K562 (cell line): ENCODE measurements at regions not wholly inside any gene's neighbourhood (a gene's known extent, or its start where the extent isn't known, plus 50 kb on each side); places are given as distances from the start of the nearest gene placed in this dataset.
"Not testable (repeated sequence)": the region's sequence is repeated elsewhere in the genome, so short reads cannot be mapped to it uniquely, and the experiment has no call there.

Experiments
- ATAC-seq: fragments of 200-7000 bp; cut with Tn5 transposase; 3 replicates; pipeline ENCODE4 v1.9.1; 2020; ENCODE audit warnings: moderate library complexity
- BruUV-seq: library from RNA; stranded (reverse); fragments of 400-500 nt; replicated peaks from 2 replicates; lab custom pipeline; 2021; lab: Mats Ljungman, UMichigan
- CTCF ChIA-PET: fragments of 300-600 bp; formaldehyde crosslinking; extraction: SDS; loops from one replicate; lab custom pipeline; 2021; ENCODE audit warnings: low intra/inter-chr PET ratio; lab: Yijun Ruan, JAX
- POLR2A ChIA-PET: fragments of 300-600, 350-650 bp; sonication (Branson Sonifier 250); formaldehyde crosslinking; extraction: SDS; loops from one replicate; lab custom pipeline; 2021; ENCODE audit warnings: antibody characterized with exemption, inconsistent platforms; lab: Yijun Ruan, JAX
- DNase-seq, 4 experiments: peaks; one replicate each; pipeline versions ENCODE4 v3.0.0 to v3.0.0-alpha.2; 2011 to 2018; ENCODE audit warnings: low spot score in 3 of 4, mixed read lengths in 3 of 4; ENCODE audit errors: extremely low read depth in 1 of 4
- FAIRE-seq: peaks from 2 replicates; lab custom pipeline; 2011; peaks lifted over from hg19 to GRCh38; lab: Jason Lieb, UNC
- H2AFZ ChIP-seq: 2 replicates; pipeline ENCODE4 v1.6.0; 2011; ENCODE audit warnings: low read depth, low read length, control low read depth, inconsistent platforms
- H3K27ac ChIP-seq: fragments of 200-600 bp; 3 replicates; pipeline ENCODE4 v1.8.0; 2011; ENCODE audit warnings: low read depth, mild to moderate bottlenecking, control low read depth, inconsistent platforms, low read length, moderate library complexity, mixed read lengths; ENCODE audit errors: extremely low read depth
- H3K27me3 ChIP-seq, 2 experiments: fragments of 300-600 bp in 1 of 2; 2 replicates in 1 of 2; 3 replicates in 1 of 2; pipeline versions ENCODE4 v1.6.0 to v1.8.0; 2011; ENCODE audit warnings: inconsistent platforms in 2 of 2, low read length in 2 of 2, mild to moderate bottlenecking in 1 of 2, mixed read lengths in 1 of 2, moderate library complexity in 1 of 2; ENCODE audit not compliant: control insufficient read depth in 2 of 2, insufficient read depth in 2 of 2
- H3K36me3 ChIP-seq: fragments of 300-600 bp; 3 replicates; pipeline ENCODE4 v1.8.0; 2011; ENCODE audit warnings: mild to moderate bottlenecking, low read length, inconsistent platforms; ENCODE audit not compliant: control insufficient read depth, insufficient read depth
- H3K4me1 ChIP-seq, 2 experiments: fragments of 200-600 bp in 1 of 2; replicated peaks in 1 of 2; 2 replicates in 1 of 2; 3 replicates in 1 of 2; pipeline versions ENCODE4 v1.5.1 to v1.8.0; 2011; ENCODE audit warnings: inconsistent platforms in 2 of 2, low read length in 2 of 2, mild to moderate bottlenecking in 1 of 2, mixed read lengths in 1 of 2, moderate library complexity in 1 of 2; ENCODE audit not compliant: control insufficient read depth in 2 of 2, insufficient read depth in 2 of 2
- H3K4me2 ChIP-seq: 2 replicates; pipeline ENCODE4 v1.6.1; 2011; ENCODE audit warnings: low read length, control low read depth, inconsistent platforms, mixed read lengths; ENCODE audit not compliant: insufficient read depth
- H3K4me3 ChIP-seq: fragments of 200-600 bp; sonication (generic), shearing (Covaris generic); 2 replicates; pipeline ENCODE4 v1.5.1; 2016; ENCODE audit warnings: control low read depth, inconsistent platforms
- H3K79me2 ChIP-seq: fragments of 200-600 bp; 3 replicates; pipeline ENCODE4 v1.8.0; 2011; ENCODE audit warnings: low read length, inconsistent platforms; ENCODE audit not compliant: control insufficient read depth, insufficient read depth
- H3K9ac ChIP-seq, 2 experiments: 2 replicates each; pipeline versions ENCODE4 v1.6.0 to v1.6.1; 2011; ENCODE audit warnings: low read depth in 2 of 2, low read length in 2 of 2, control low read depth in 1 of 2, inconsistent platforms in 1 of 2, mild to moderate bottlenecking in 1 of 2, mixed read lengths in 1 of 2; ENCODE audit not compliant: insufficient read depth in 1 of 2
- H3K9me1 ChIP-seq: one replicate; pipeline ENCODE4 v1.6.0; 2011; ENCODE audit warnings: inconsistent platforms, mild to moderate bottlenecking, low read length, moderate library complexity; ENCODE audit not compliant: control insufficient read depth, insufficient read depth
- H3K9me3 ChIP-seq: replicated peaks from 2 replicates; pipeline ENCODE4 v1.5.1; 2011; ENCODE audit warnings: low read depth, low read length, inconsistent platforms; ENCODE audit not compliant: control insufficient read depth, insufficient read depth
- H4K20me1 ChIP-seq: replicated peaks from 2 replicates; pipeline ENCODE4 v1.6.1; 2011; ENCODE audit warnings: low read length, inconsistent platforms, mixed read lengths; ENCODE audit not compliant: control insufficient read depth, insufficient read depth
- EGR1 ChIP-seq: fragments of 450-650 bp; conservative IDR thresholded peaks from 2 replicates; pipeline ENCODE4 v1.6.1; 2017; ENCODE audit warnings: mild to moderate bottlenecking
- GABPA ChIP-seq: fragments of 200-800 bp; sonication (Bioruptor generic); conservative IDR thresholded peaks from 2 replicates; pipeline ENCODE4 v1.6.1; 2016; ENCODE audit warnings: low read depth, missing genetic modification characterization, missing compliant biosample characterization
- NRF1 ChIP-seq, 2 experiments: fragments of 450-650 bp; IDR thresholded peaks in 1 of 2; conservative IDR thresholded peaks in 1 of 2; 2 replicates each; pipeline ENCODE4 v1.6.1; 2014; ENCODE audit warnings: mild to moderate bottlenecking in 2 of 2
- WGBS: fragments of 100-300 bp; shearing (Covaris generic); methylation state at CpG from one replicate; pipeline ENCODE4 v1.1.6; 2016; ENCODE audit warnings: low coverage, mixed read lengths; ENCODE audit not compliant: insufficient coverage; ENCODE audit errors: missing lambda C conversion rate; 5-methylcytosine and 5-hydroxymethylcytosine counted together
- in situ Hi-C: fragments of 300-500 bp; cut with MboI; formaldehyde crosslinking; loops from 4 replicates; pipeline ENCODE4 v1.15.0; 2018; ENCODE audit warnings: inconsistent platforms, mixed read lengths
- intact Hi-C: fragments of 100-400 bp; cut with micrococcal nuclease; formaldehyde crosslinking; loops from 2 replicates; pipeline ENCODE4 v1.14.2; 2022
- TF ChIP-seq, protein P1 (sequence below), 3 experiments: fragments of 200-800 bp in 1 of 3; fragments of 250-450 bp in 1 of 3; fragments of 450-650 bp in 1 of 3; sonication (Bioruptor Pico) in 1 of 3; sonication (Bioruptor generic) in 1 of 3; formaldehyde crosslinking in 1 of 3; IDR thresholded peaks; 2 replicates each; pipeline versions ENCODE4 v1.6.1 to v1.8.0; 2016 to 2022; ENCODE audit warnings: mild to moderate bottlenecking in 2 of 3, missing genetic modification characterization in 2 of 3, missing compliant biosample characterization in 1 of 3, moderate library complexity in 1 of 3

- BruUV-seq, in situ Hi-C loops, H3K27ac ChIP-seq, POLR2A ChIA-PET, H4K20me1 ChIP-seq, H3K9ac ChIP-seq, H3K27me3 ChIP-seq, FAIRE-seq, DNase-seq, intact Hi-C loops, H3K79me2 ChIP-seq, H3K36me3 ChIP-seq, H3K9me3 ChIP-seq, CTCF ChIA-PET, ATAC-seq, H3K4me2 ChIP-seq, H3K9me1 ChIP-seq: not testable (repeated sequence)
- peaks cover 0 to 15% of the 10 kb centered on the region in 2 experiments; a peak in 2 of 5 replicates for H3K4me1 ChIP-seq
- WGBS: 4% methylated on average over 9 of the region's 9 CpGs
- TF ChIP-seq NRF1 (conservative IDR thresholded peaks at IDR 0.05 in 1 of 2, IDR thresholded peaks at IDR 0.05 in 1 of 2): peak; percentile 27 to 38; a peak in 2 of 4 replicates
- peak; percentile 34 for TF ChIP-seq EGR1
- TF ChIP-seq, protein P1, sequence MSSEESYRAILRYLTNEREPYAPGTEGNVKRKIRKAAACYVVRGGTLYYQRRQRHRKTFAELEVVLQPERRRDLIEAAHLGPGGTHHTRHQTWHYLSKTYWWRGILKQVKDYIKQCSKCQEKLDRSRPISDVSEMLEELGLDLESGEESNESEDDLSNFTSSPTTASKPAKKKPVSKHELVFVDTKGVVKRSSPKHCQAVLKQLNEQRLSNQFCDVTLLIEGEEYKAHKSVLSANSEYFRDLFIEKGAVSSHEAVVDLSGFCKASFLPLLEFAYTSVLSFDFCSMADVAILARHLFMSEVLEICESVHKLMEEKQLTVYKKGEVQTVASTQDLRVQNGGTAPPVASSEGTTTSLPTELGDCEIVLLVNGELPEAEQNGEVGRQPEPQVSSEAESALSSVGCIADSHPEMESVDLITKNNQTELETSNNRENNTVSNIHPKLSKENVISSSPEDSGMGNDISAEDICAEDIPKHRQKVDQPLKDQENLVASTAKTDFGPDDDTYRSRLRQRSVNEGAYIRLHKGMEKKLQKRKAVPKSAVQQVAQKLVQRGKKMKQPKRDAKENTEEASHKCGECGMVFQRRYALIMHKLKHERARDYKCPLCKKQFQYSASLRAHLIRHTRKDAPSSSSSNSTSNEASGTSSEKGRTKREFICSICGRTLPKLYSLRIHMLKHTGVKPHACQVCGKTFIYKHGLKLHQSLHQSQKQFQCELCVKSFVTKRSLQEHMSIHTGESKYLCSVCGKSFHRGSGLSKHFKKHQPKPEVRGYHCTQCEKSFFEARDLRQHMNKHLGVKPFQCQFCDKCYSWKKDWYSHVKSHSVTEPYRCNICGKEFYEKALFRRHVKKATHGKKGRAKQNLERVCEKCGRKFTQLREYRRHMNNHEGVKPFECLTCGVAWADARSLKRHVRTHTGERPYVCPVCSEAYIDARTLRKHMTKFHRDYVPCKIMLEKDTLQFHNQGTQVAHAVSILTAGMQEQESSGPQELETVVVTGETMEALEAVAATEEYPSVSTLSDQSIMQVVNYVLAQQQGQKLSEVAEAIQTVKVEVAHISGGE (CRISPR knock-in tag; IDR thresholded peaks at IDR 0.05): peak in 1 of 3 experiments; percentile 62; a peak in 2 of 6 replicates
- peak; percentile 65; the same call in 1 of the 2 replicates for TF ChIP-seq GABPA
- peak overlapping the region; percentile 33 for H3K4me3 ChIP-seq
- H2AFZ ChIP-seq: peak overlapping the region; percentile 72
Observed at GRCh38 chr9:62802719-62803079, 1612.9 kb downstream of the SPATA31A7 start.

DNA sequence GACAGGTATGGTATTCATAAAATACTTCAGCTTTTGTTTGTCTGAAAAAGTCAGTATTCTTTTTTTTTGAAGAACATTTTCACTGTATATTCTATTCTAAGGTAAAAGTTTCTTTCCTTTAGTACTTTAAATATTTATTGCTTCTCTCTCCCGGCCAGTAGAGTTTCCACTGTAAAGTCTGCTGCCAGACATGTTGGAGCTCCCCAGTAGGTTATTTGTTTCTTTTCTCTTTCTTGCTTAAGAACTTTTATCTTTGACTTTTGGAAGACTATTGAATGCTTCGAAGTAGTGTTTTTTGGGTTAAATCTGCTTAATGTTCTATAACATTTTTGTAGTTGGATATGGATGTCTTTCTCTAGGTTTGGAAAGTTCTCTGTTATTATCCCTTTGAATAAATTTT lies 1613.3 kb downstream of the SPATA31A7 start:
- FAIRE-seq, BruUV-seq, H3K9ac ChIP-seq, POLR2A ChIA-PET, H3K79me2 ChIP-seq, H3K27me3 ChIP-seq, H3K36me3 ChIP-seq, in situ Hi-C loops, H4K20me1 ChIP-seq, intact Hi-C loops, H3K27ac ChIP-seq, H3K9me3 ChIP-seq, H3K9me1 ChIP-seq, CTCF ChIA-PET, H3K4me3 ChIP-seq, ATAC-seq, H3K4me2 ChIP-seq: not testable (repeated sequence)
- peak in 1 of 4 experiments; percentile 0 for DNase-seq
- 8% methylated on average over 2 of the region's 2 CpGs for WGBS
- Histone ChIP-seq H2AFZ (peak overlapping the region; percentile 72), H3K4me1 (peaks cover 0 to 15% of the 10 kb centered on the region in 2 experiments; a peak in 2 of 5 replicates)

DNA sequence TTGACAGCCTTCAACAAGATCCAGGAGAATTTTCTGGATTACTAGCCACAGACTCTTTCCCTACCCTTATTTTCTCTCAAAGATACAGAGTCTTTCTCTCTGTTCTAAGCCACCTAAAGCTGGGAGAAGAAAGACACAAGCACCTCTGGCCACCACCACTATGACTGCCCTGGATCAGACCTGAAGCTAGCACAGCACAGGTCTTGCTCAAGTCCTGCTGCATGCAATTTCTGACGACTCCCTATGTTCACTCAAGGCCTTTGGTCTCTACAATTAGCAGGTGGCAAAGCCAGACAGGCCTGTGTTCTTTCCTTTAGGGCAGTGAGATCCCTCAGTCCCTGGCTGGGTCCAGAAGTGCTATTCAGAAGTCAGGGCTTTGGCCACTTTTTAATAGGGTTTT lies 1614.5 kb downstream of the SPATA31A7 start:
- H3K27ac ChIP-seq, FAIRE-seq, ATAC-seq, DNase-seq, intact Hi-C loops, H3K9me1 ChIP-seq, BruUV-seq, H3K4me3 ChIP-seq, CTCF ChIA-PET, H3K9ac ChIP-seq, H3K4me2 ChIP-seq, H3K36me3 ChIP-seq, H3K27me3 ChIP-seq, in situ Hi-C loops, H2AFZ ChIP-seq, POLR2A ChIA-PET, H3K9me3 ChIP-seq, H4K20me1 ChIP-seq, H3K79me2 ChIP-seq: not testable (repeated sequence)
- peaks cover 0 to 15% of the 10 kb centered on the region in 2 experiments; a peak in 2 of 5 replicates for H3K4me1 ChIP-seq
- 0% methylated on average over 1 of the region's 1 CpG for WGBS
